ENCODE measurements at regions not wholly inside any gene's neighbourhood (a gene's known extent, or its start where the extent isn't known, plus 50 kb on each side); places are given as distances from the start of the nearest gene placed in this dataset.
"Not testable (repeated sequence)": the region's sequence is repeated elsewhere in the genome, so short reads cannot be mapped to it uniquely, and the experiment has no call there.

GRCh38 chr5:93359296-93359959 is 221.6 kb downstream of the NR2F1-AS1 start:
- no peak for DNase-seq

- DNase-seq: no peak
Observed at GRCh38 chr5:93358176-93358575, 222.8 kb downstream of the NR2F1-AS1 start.

GRCh38 chr5:93357686-93358085 is 223.3 kb downstream of the NR2F1-AS1 start:
- DNase-seq: no peak

GRCh38 chr5:93355691-93356090 is 225.3 kb downstream of the NR2F1-AS1 start:
- no peak for DNase-seq

- DNase-seq: no peak
Observed at GRCh38 chr5:93352186-93352585, 228.8 kb downstream of the NR2F1-AS1 start.

- DNase-seq: no peak
Observed at GRCh38 chr5:93349613-93350012, 231.4 kb downstream of the NR2F1-AS1 start.

- no peak for DNase-seq
Observed at GRCh38 chr5:93348231-93348630, 232.8 kb downstream of the NR2F1-AS1 start.

- not testable (repeated sequence) for DNase-seq
Observed at GRCh38 chr5:93346850-93347249, 234.2 kb downstream of the NR2F1-AS1 start.

GRCh38 chr5:93346301-93346700 is 234.7 kb downstream of the NR2F1-AS1 start:
- DNase-seq: no peak

GRCh38 chr5:93343570-93343969 is 237.4 kb downstream of the NR2F1-AS1 start:
- DNase-seq: no peak

GRCh38 chr5:93342563-93343061 is 238.4 kb downstream of the NR2F1-AS1 start:
- DNase-seq: no peak

- no peak for DNase-seq
Observed at GRCh38 chr5:93340881-93341280, 240.1 kb downstream of the NR2F1-AS1 start.

GRCh38 chr5:93337138-93337537 is 243.9 kb downstream of the NR2F1-AS1 start:
- no peak for DNase-seq

- no peak for DNase-seq
Observed at GRCh38 chr5:93336330-93337110, 244.5 kb downstream of the NR2F1-AS1 start.

GRCh38 chr5:93331863-93332262 is 249.2 kb downstream of the NR2F1-AS1 start:
- no peak for DNase-seq

GRCh38 chr5:93331241-93331640 is 249.8 kb downstream of the NR2F1-AS1 start:
- DNase-seq: no peak

- no peak for DNase-seq
Observed at GRCh38 chr5:93330506-93330905, 250.5 kb downstream of the NR2F1-AS1 start.

GRCh38 chr5:93329756-93330155 is 251.3 kb downstream of the NR2F1-AS1 start:
- DNase-seq: no peak

GRCh38 chr5:93328833-93329232 is 252.2 kb downstream of the NR2F1-AS1 start:
- DNase-seq: no peak

GRCh38 chr5:93327605-93328004 is 253.4 kb downstream of the NR2F1-AS1 start:
- no peak for DNase-seq

GRCh38 chr5:93325946-93326345 is 255.1 kb downstream of the NR2F1-AS1 start:
- no peak for DNase-seq

GRCh38 chr5:93322974-93323860 is 257.8 kb downstream of the NR2F1-AS1 start:
- DNase-seq: peak; percentile 53

GRCh38 chr5:93320920-93321445 is 260.0 kb downstream of the NR2F1-AS1 start:
- DNase-seq: no peak

Data from right hindlimb (tissue), 1 donor.